Heart left ventricle (tissue), 16 donors: ENCODE measurements at regions not wholly inside any gene's neighbourhood (a gene's known extent, or its start where the extent isn't known, plus 50 kb on each side); places are given as distances from the start of the nearest gene placed in this dataset.
A peak's percentile ranks its signal among the peaks of the same experiment; 100 is the strongest.

ENCODE experiments used
- ATAC-seq, 4 donors: fragments of 200-7000 bp; cut with Tn5 transposase; one replicate each; pipeline ENCODE4 v1.9.1; 2020 to 2022; ENCODE audit warnings: moderate library complexity in 4 of 4, mild to moderate bottlenecking in 3 of 4, moderate number of reproducible peaks in 1 of 4
- DNase-seq, 5 donors: peaks; one replicate each; pipeline ENCODE4 v3.0.0-alpha.2; 2020
- H3K27ac ChIP-seq, 12 donors: fragments of 200-600 bp; sonication (generic) in 4 of 12; one replicate each; pipeline versions ENCODE4 v1.5.0 to v1.8.0; 2016 to 2022; ENCODE audit warnings: mild to moderate bottlenecking in 2 of 12
- H3K27me3 ChIP-seq, 9 donors: fragments of 200-600 bp; sonication (generic) in 2 of 9; one replicate each; pipeline versions ENCODE4 v1.5.1 to v1.8.0; 2016 to 2022; ENCODE audit warnings: mild to moderate bottlenecking in 3 of 9
- H3K36me3 ChIP-seq, 9 donors: fragments of 200-600 bp; sonication (generic) in 2 of 9; one replicate each; pipeline versions ENCODE4 v1.5.0 to v1.8.0; 2018 to 2022; ENCODE audit warnings: mild to moderate bottlenecking in 2 of 9
- H3K4me1 ChIP-seq, 12 donors: fragments of 200-600 bp; sonication (generic) in 4 of 12; one replicate each; pipeline versions ENCODE4 v1.5.0 to v1.8.0; 2016 to 2022; ENCODE audit warnings: mild to moderate bottlenecking in 3 of 12
- H3K4me3 ChIP-seq, 12 donors: fragments of 200-600 bp; sonication (generic) in 4 of 12; one replicate each; pipeline versions ENCODE4 v1.5.0 to v1.8.0; 2017 to 2022; ENCODE audit warnings: mild to moderate bottlenecking in 9 of 12, moderate library complexity in 4 of 12
- H3K9me3 ChIP-seq, 12 donors: fragments of 200-600 bp; sonication (generic) in 4 of 12; one replicate each; pipeline versions ENCODE4 v1.5.0 to v1.8.0; 2016 to 2022; ENCODE audit warnings: mild to moderate bottlenecking in 1 of 12
- CTCF ChIP-seq, 12 donors: fragments of 200-600 bp; sonication (generic) in 4 of 12; IDR thresholded peaks; one replicate each; pipeline versions ENCODE4 v1.5.0 to v1.8.0; 2018 to 2022; ENCODE audit warnings: antibody characterized with exemption in 12 of 12, mild to moderate bottlenecking in 5 of 12
- POLR2A ChIP-seq, 2 donors: fragments of 450-650 bp; IDR thresholded peaks; one replicate each; pipeline ENCODE4 v1.6.1; 2017; ENCODE audit warnings: antibody characterized with exemption in 2 of 2, mild to moderate bottlenecking in 2 of 2, moderate library complexity in 2 of 2
- WGBS, 4 donors: extraction: QIAGEN DNeasy Blood & Tissue Kit in 2 of 4; methylation state at CpG; one replicate each; pipeline versions ENCODE4 v1.1.5 to v1.1.7; 2013 to 2018; 5-methylcytosine and 5-hydroxymethylcytosine counted together
- intact Hi-C, 10 donors: fragments of 100-400 bp; cut with DNase I; formaldehyde crosslinking; loops; one replicate each; pipeline versions ENCODE4 v1.11.1 to v1.14.2; 2022
- donor health status: ischemic (EF 13 %, LVEDD 7.1; RV severe dilation, severe dysfunction).
- donor health status: healthy with polysubstance abuse.
- donor health status: DM: no; HTN: yes; CAD: no.
- donor health status: DM: no; HTN: no; CAD: no.
- donor health status: ischemic (EF 25% LVEDD 6.9; RV normal size, moderate dysfunction).
- donor health status: ischemic (EF 25% LVEDD 5.7; RV mildly dilated, moderate dysfunction).
- donor health status: healthy.
- donor health status: DM: yes; HTN: yes; CAD: no.
- donor health status: ischemic (EF 35%, LVEDD 5.7; RV mildly dilated, moderate dysfunction).
- donor health status: nonischemic (EF 11% LVEDD 7.7; RV severe dilation, severe dysfunction).
- donor health status: DM: yes; HTN: yes; CAD: no.
- donor health status: PGD.
- donor health status: ischemic (EF 29% LVEDD 5.4; RV normal size, mild dysfunction).
- donor health status: nonischemic (EF 23%, LVEDD 6.1; RV moderate dilation, normal function).

GRCh38 chr6:19472850-19473249 lies 364.3 kb upstream of the ID4 start:
- 47 to 58% (median 56%) methylated on average over 4 of the region's 4 CpGs for WGBS, 4 donors
- DNase-seq = no peak
- intact Hi-C loops = no loop called here

GRCh38 chr6:19477563-19477962 lies 359.6 kb upstream of the ID4 start:
- no peaks in the 10 kb centered on the region for H3K4me1 ChIP-seq
- ATAC-seq = no peak
- H3K27me3 ChIP-seq = no peaks in the 10 kb centered on the region
- intact Hi-C loops = no loop called here
- H3K4me3 ChIP-seq = no peak overlapping the region
- no peaks in the 10 kb centered on the region for H3K9me3 ChIP-seq
- DNase-seq = no peak
- H3K27ac ChIP-seq = no peak overlapping the region
- no peaks in the 10 kb centered on the region for H3K36me3 ChIP-seq
- TF ChIP-seq POLR2A (IDR thresholded peaks at IDR 0.05) (no peak), CTCF (IDR thresholded peaks at IDR 0.05) (no peak)
- 79 to 89% (median 86%) methylated on average over 1 of the region's 1 CpG for WGBS, 4 donors

More at GRCh38 chr6:19472850-19473249, 364.3 kb upstream of the ID4 start:
- no peak overlapping the region for H3K4me3 ChIP-seq
- H3K9me3 ChIP-seq = no peaks in the 10 kb centered on the region
- no peaks in the 10 kb centered on the region for H3K27me3 ChIP-seq
- TF ChIP-seq POLR2A (IDR thresholded peaks at IDR 0.05) (no peak), CTCF (IDR thresholded peaks at IDR 0.05) (peak in 2 of 12 donors; percentile 8 to 15)
- H3K4me1 ChIP-seq = no peaks in the 10 kb centered on the region
- no peak for ATAC-seq
- no peak overlapping the region for H3K27ac ChIP-seq
- H3K36me3 ChIP-seq = no peaks in the 10 kb centered on the region

DNA sequence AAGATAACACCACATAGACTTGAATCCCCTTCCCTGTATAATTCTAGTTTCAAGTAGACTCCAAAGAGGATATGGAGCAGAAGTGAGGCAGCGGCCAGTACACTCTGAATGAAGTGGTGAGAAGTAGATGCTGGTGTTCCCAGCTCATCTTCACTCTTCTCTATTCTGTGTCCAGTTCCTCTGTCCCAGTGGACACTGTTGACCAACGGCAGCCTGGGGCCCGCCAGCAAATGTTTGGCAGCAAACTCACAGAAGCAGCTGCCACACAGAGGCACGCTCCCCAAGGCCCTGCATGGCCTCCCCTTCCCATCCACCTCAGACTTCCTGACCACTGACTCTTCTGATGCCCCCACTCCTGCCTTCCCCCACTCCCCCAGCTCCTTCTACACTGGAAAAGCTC lies 358.9 kb upstream of the ID4 start:
- H3K9me3 ChIP-seq = no peaks in the 10 kb centered on the region
- H3K27ac ChIP-seq = no peak overlapping the region
- DNase-seq (no peak), ATAC-seq (no peak)
- intact Hi-C loops = no loop called here
- H3K27me3 ChIP-seq = no peaks in the 10 kb centered on the region
- H3K36me3 ChIP-seq = no peaks in the 10 kb centered on the region
- no peak for TF ChIP-seq POLR2A (IDR thresholded peaks at IDR 0.05)
- no peaks in the 10 kb centered on the region for H3K4me1 ChIP-seq
- H3K4me3 ChIP-seq = no peak overlapping the region
- WGBS, 4 donors = 49 to 73% (median 60%) methylated on average over 4 of the region's 4 CpGs

GRCh38 chr6:19478992-19479391 lies 358.2 kb upstream of the ID4 start:
- H3K9me3 ChIP-seq = no peaks in the 10 kb centered on the region
- intact Hi-C loops = no loop called here
- ATAC-seq (no peak), DNase-seq (no peak)
- no peaks in the 10 kb centered on the region for H3K4me1 ChIP-seq
- H3K27ac ChIP-seq = no peak overlapping the region
- no peaks in the 10 kb centered on the region for H3K27me3 ChIP-seq
- H3K36me3 ChIP-seq = no peaks in the 10 kb centered on the region
- TF ChIP-seq POLR2A (IDR thresholded peaks at IDR 0.05) (no peak), CTCF (IDR thresholded peaks at IDR 0.05) (no peak)
- H3K4me3 ChIP-seq = no peak overlapping the region

GRCh38 chr6:19479551-19479950 lies 357.6 kb upstream of the ID4 start:
- Histone ChIP-seq H3K27ac (no peak overlapping the region), H3K4me3 (no peak overlapping the region), H3K36me3 (no peaks in the 10 kb centered on the region), H3K9me3 (no peaks in the 10 kb centered on the region), H3K27me3 (no peaks in the 10 kb centered on the region), H3K4me1 (no peaks in the 10 kb centered on the region)
- ATAC-seq = no peak
- no peak for DNase-seq
- TF ChIP-seq CTCF (IDR thresholded peaks at IDR 0.05) = no peak
- no peak for TF ChIP-seq POLR2A (IDR thresholded peaks at IDR 0.05)
- intact Hi-C loops = no loop called here
